Effector memory CD8-positive, alpha-beta T cell (primary cell): ENCODE measurements at regions not wholly inside any gene's neighbourhood (a gene's known extent, or its start where the extent isn't known, plus 50 kb on each side); places are given as distances from the start of the nearest gene placed in this dataset.
"Not testable (repeated sequence)": the region's sequence is repeated elsewhere in the genome, so short reads cannot be mapped to it uniquely, and the experiment has no call there.

Experiments used
- ATAC-seq: fragments of 150-1000 bp; cut with Tn5 transposase; replicated peaks from 2 replicates; pipeline ENCODE4 v1.10.0; 2021; ENCODE audit warnings: mild to moderate bottlenecking, moderate library complexity
- DNase-seq, 3 experiments: peaks; one replicate each; pipeline ENCODE4 v3.0.0; 2021
- H3K27ac Mint-ChIP-seq, 2 donors: one replicate each; pipeline ENCODE4 v1.8.0; 2022; ENCODE audit warnings: mild to moderate bottlenecking in 2 of 2, mixed read lengths in 2 of 2, moderate library complexity in 2 of 2
- H3K27me3 Mint-ChIP-seq, 2 donors: one replicate each; pipeline ENCODE4 v1.8.0; 2022; ENCODE audit warnings: mixed read lengths in 2 of 2
- H3K36me3 Mint-ChIP-seq: one replicate; pipeline ENCODE4 v1.8.0; 2022; ENCODE audit warnings: mild to moderate bottlenecking, moderate library complexity, mixed read lengths; ENCODE audit not compliant: insufficient read depth
- H3K4me1 Mint-ChIP-seq, 2 donors: one replicate each; pipeline ENCODE4 v1.8.0; 2022; ENCODE audit warnings: low read depth in 2 of 2, mixed read lengths in 2 of 2
- H3K4me3 Mint-ChIP-seq, 2 donors: one replicate each; pipeline ENCODE4 v1.8.0; 2022; ENCODE audit warnings: mild to moderate bottlenecking in 2 of 2, mixed read lengths in 2 of 2, moderate library complexity in 2 of 2
- H3K9me3 Mint-ChIP-seq, 2 donors: one replicate each; pipeline ENCODE4 v1.8.0; 2022; ENCODE audit warnings: mixed read lengths in 2 of 2

- no peak overlapping the region for H3K4me3 Mint-ChIP-seq
- H3K4me1 Mint-ChIP-seq = no peaks in the 10 kb centered on the region
- no peaks in the 10 kb centered on the region for H3K36me3 Mint-ChIP-seq
- DNase-seq (no peak), ATAC-seq (no peak)
- no peak overlapping the region for H3K27ac Mint-ChIP-seq
- H3K27me3 Mint-ChIP-seq = peaks cover 52 to 62% of the 10 kb centered on the region in 2 donors
- peaks cover 0 to 11% of the 10 kb centered on the region in 2 donors for H3K9me3 Mint-ChIP-seq
These were observed 178.0 kb upstream of the PPP1R26 start for GRCh38 chr9:135301271-135302263.

- Mint-ChIP-seq H3K4me3 (no peak overlapping the region), H3K36me3 (no peaks in the 10 kb centered on the region), H3K9me3 (peaks cover 0 to 11% of the 10 kb centered on the region in 2 donors), H3K27me3 (peaks cover 50 to 68% of the 10 kb centered on the region in 2 donors), H3K27ac (no peak overlapping the region), H3K4me1 (no peaks in the 10 kb centered on the region)
- no peak for ATAC-seq
- no peak for DNase-seq
These were observed 177.0 kb upstream of the PPP1R26 start for GRCh38 chr9:135302329-135303279.

GRCh38 chr9:135303280-135303647, 176.3 kb upstream of the PPP1R26 start:
- H3K27me3 Mint-ChIP-seq = peaks cover 43 to 62% of the 10 kb centered on the region in 2 donors
- no peaks in the 10 kb centered on the region for H3K36me3 Mint-ChIP-seq
- no peak overlapping the region for H3K27ac Mint-ChIP-seq
- no peaks in the 10 kb centered on the region for H3K4me1 Mint-ChIP-seq
- no peak for ATAC-seq
- peaks cover 0 to 11% of the 10 kb centered on the region in 2 donors for H3K9me3 Mint-ChIP-seq
- no peak for DNase-seq
- H3K4me3 Mint-ChIP-seq = no peak overlapping the region

- H3K36me3 Mint-ChIP-seq = no peaks in the 10 kb centered on the region
- peaks cover 0 to 11% of the 10 kb centered on the region in 2 donors for H3K9me3 Mint-ChIP-seq
- ATAC-seq (no peak), DNase-seq (no peak)
- no peaks in the 10 kb centered on the region for H3K4me1 Mint-ChIP-seq
- H3K4me3 Mint-ChIP-seq = no peak overlapping the region
- no peak overlapping the region for H3K27ac Mint-ChIP-seq
- peaks cover 38 to 60% of the 10 kb centered on the region in 2 donors for H3K27me3 Mint-ChIP-seq
These were observed 175.6 kb upstream of the PPP1R26 start for GRCh38 chr9:135303865-135304499.

- no peak for ATAC-seq
- Mint-ChIP-seq H3K36me3 (no peaks in the 10 kb centered on the region), H3K27me3 (peaks cover 29 to 60% of the 10 kb centered on the region in 2 donors), H3K4me1 (no peaks in the 10 kb centered on the region), H3K4me3 (no peak overlapping the region), H3K27ac (no peak overlapping the region), H3K9me3 (peaks cover 0 to 11% of the 10 kb centered on the region in 2 donors)
- DNase-seq = no peak
These were observed 174.7 kb upstream of the PPP1R26 start for GRCh38 chr9:135304886-135305285.

GRCh38 chr9:135305546-135306180, 173.9 kb upstream of the PPP1R26 start:
- Mint-ChIP-seq H3K36me3 (no peaks in the 10 kb centered on the region), H3K27ac (no peak overlapping the region), H3K4me3 (no peak overlapping the region), H3K9me3 (peaks cover 0 to 11% of the 10 kb centered on the region in 2 donors), H3K27me3 (peaks cover 24 to 60% of the 10 kb centered on the region in 2 donors), H3K4me1 (no peaks in the 10 kb centered on the region)
- ATAC-seq (no peak), DNase-seq (no peak)

- Mint-ChIP-seq H3K36me3 (no peaks in the 10 kb centered on the region), H3K4me3 (no peak overlapping the region), H3K27me3 (peaks cover 24 to 52% of the 10 kb centered on the region in 2 donors), H3K4me1 (no peaks in the 10 kb centered on the region), H3K27ac (no peak overlapping the region), H3K9me3 (peaks cover 0 to 11% of the 10 kb centered on the region in 2 donors)
- ATAC-seq = no peak
- no peak for DNase-seq
These were observed 172.9 kb upstream of the PPP1R26 start for GRCh38 chr9:135306699-135307098.

- Mint-ChIP-seq H3K9me3 (peaks cover 0 to 11% of the 10 kb centered on the region in 2 donors), H3K4me3 (no peak overlapping the region), H3K36me3 (no peaks in the 10 kb centered on the region), H3K27me3 (peaks cover 25 to 54% of the 10 kb centered on the region in 2 donors), H3K27ac (no peak overlapping the region), H3K4me1 (no peaks in the 10 kb centered on the region)
- ATAC-seq = no peak
- DNase-seq = no peak
These were observed 172.3 kb upstream of the PPP1R26 start for GRCh38 chr9:135307300-135307699.

- not testable (repeated sequence) for ATAC-seq, H3K36me3 Mint-ChIP-seq, H3K4me3 Mint-ChIP-seq, H3K27ac Mint-ChIP-seq, H3K4me1 Mint-ChIP-seq, DNase-seq
- Mint-ChIP-seq H3K9me3 (peaks cover 4 to 18% of the 10 kb centered on the region in 2 donors), H3K27me3 (peaks cover 31 to 60% of the 10 kb centered on the region in 2 donors)
These were observed 171.7 kb upstream of the PPP1R26 start for GRCh38 chr9:135307919-135308318.

GRCh38 chr9:135308821-135309762, 170.5 kb upstream of the PPP1R26 start:
- H3K4me1 Mint-ChIP-seq = no peaks in the 10 kb centered on the region
- H3K27ac Mint-ChIP-seq = no peak overlapping the region
- ATAC-seq (no peak), DNase-seq (no peak)
- H3K4me3 Mint-ChIP-seq = no peak overlapping the region
- peaks cover 33 to 60% of the 10 kb centered on the region in 2 donors for H3K27me3 Mint-ChIP-seq
- H3K9me3 Mint-ChIP-seq = peaks cover 4 to 11% of the 10 kb centered on the region in 2 donors
- no peaks in the 10 kb centered on the region for H3K36me3 Mint-ChIP-seq

- Mint-ChIP-seq H3K27ac (no peak overlapping the region), H3K36me3 (no peaks in the 10 kb centered on the region), H3K4me1 (no peaks in the 10 kb centered on the region), H3K4me3 (no peak overlapping the region), H3K27me3 (peaks cover 30 to 57% of the 10 kb centered on the region in 2 donors), H3K9me3 (peaks cover 4 to 7% of the 10 kb centered on the region in 2 donors)
- ATAC-seq = no peak
- DNase-seq = no peak
These were observed 169.8 kb upstream of the PPP1R26 start for GRCh38 chr9:135309763-135310125.

GRCh38 chr9:135310134-135310533, 169.4 kb upstream of the PPP1R26 start:
- Mint-ChIP-seq H3K4me3 (no peak overlapping the region), H3K27me3 (peaks cover 30 to 60% of the 10 kb centered on the region in 2 donors)

More at GRCh38 chr9:135310134-135310533, 169.4 kb upstream of the PPP1R26 start:
- Mint-ChIP-seq H3K36me3 (no peaks in the 10 kb centered on the region), H3K9me3 (peaks cover 4 to 7% of the 10 kb centered on the region in 2 donors), H3K4me1 (no peaks in the 10 kb centered on the region), H3K27ac (no peak overlapping the region)
- ATAC-seq = no peak
- no peak for DNase-seq
